NCI-H2196 treated with DMSO at 0.1 percent for 48 hours (cell line): ENCODE measurements at regions not wholly inside any gene's neighbourhood (a gene's known extent, or its start where the extent isn't known, plus 50 kb on each side); places are given as distances from the start of the nearest gene placed in this dataset.

Experiments used
- DNase-seq: peaks from one replicate; lab custom pipeline; 2025; ENCODE audit not compliant: unreplicated experiment; lab: John Stamatoyannopoulos, UW

- DNase-seq, result no peak
Measured at GRCh38 chr5:143732402-143732801, 79.6 kb upstream of the HMHB1 start.

GRCh38 chr5:143730112-143730801 is 81.7 kb upstream of the HMHB1 start:
- no peak for DNase-seq

- DNase-seq, result no peak
Measured at GRCh38 chr5:143729334-143729946, 82.5 kb upstream of the HMHB1 start.

- no peak for DNase-seq
Measured at GRCh38 chr5:143723159-143723558, 88.8 kb upstream of the HMHB1 start.

GRCh38 chr5:143721925-143722324 is 90.0 kb upstream of the HMHB1 start:
- DNase-seq, result no peak

GRCh38 chr5:143720689-143721088 is 91.3 kb upstream of the HMHB1 start:
- no peak for DNase-seq

GRCh38 chr5:143717400-143717799 is 94.6 kb upstream of the HMHB1 start:
- DNase-seq, result no peak

- no peak for DNase-seq
Measured at GRCh38 chr5:143716881-143717280, 95.1 kb upstream of the HMHB1 start.

GRCh38 chr5:143715616-143716015 is 96.3 kb upstream of the HMHB1 start:
- DNase-seq, result no peak

- DNase-seq, result no peak
Measured at GRCh38 chr5:143714629-143715028, 97.3 kb upstream of the HMHB1 start.

- DNase-seq, result no peak
Measured at GRCh38 chr5:143713047-143714003, 98.6 kb upstream of the HMHB1 start.

- DNase-seq, result no peak
Measured at GRCh38 chr5:143708672-143709071, 103.3 kb upstream of the HMHB1 start.

- DNase-seq, result no peak
Measured at GRCh38 chr5:143707806-143708205, 104.2 kb upstream of the HMHB1 start.

GRCh38 chr5:143705381-143705780 is 106.6 kb upstream of the HMHB1 start:
- no peak for DNase-seq

- no peak for DNase-seq
Measured at GRCh38 chr5:143703659-143704058, 108.3 kb upstream of the HMHB1 start.

GRCh38 chr5:143701493-143701892 is 110.5 kb upstream of the HMHB1 start:
- no peak for DNase-seq

GRCh38 chr5:143700994-143701393 is 111.0 kb upstream of the HMHB1 start:
- DNase-seq, result no peak

GRCh38 chr5:143699121-143699520 is 112.8 kb upstream of the HMHB1 start:
- DNase-seq, result no peak

GRCh38 chr5:143698574-143698973 is 113.4 kb upstream of the HMHB1 start:
- DNase-seq, result no peak

- DNase-seq, result no peak
Measured at GRCh38 chr5:143696921-143697320, 115.0 kb upstream of the HMHB1 start.

- no peak for DNase-seq
Measured at GRCh38 chr5:143695941-143696340, 116.0 kb upstream of the HMHB1 start.
